K562 (cell line): ENCODE measurements at regions not wholly inside any gene's neighbourhood (a gene's known extent, or its start where the extent isn't known, plus 50 kb on each side); places are given as distances from the start of the nearest gene placed in this dataset.

Source experiments
- CREB5 ChIP-seq: fragments of 250-450 bp; sonication (Bioruptor Pico); IDR thresholded peaks from 2 replicates; pipeline ENCODE4 v1.5.0; 2020; ENCODE audit warnings: mild to moderate bottlenecking
- FIP1L1 ChIP-seq: fragments of 200-400 bp; formaldehyde crosslinking; IDR thresholded peaks from 2 replicates; pipeline ENCODE4 v1.6.1; 2018; ENCODE audit warnings: mild to moderate bottlenecking, low read depth, low read length; ENCODE audit not compliant: poor library complexity, severe bottlenecking
- FOXM1 ChIP-seq, 2 experiments: fragments of 450-650 bp in 1 of 2; sonication (generic) in 1 of 2; formaldehyde crosslinking in 1 of 2; IDR thresholded peaks; 2 replicates each; pipeline versions ENCODE4 v1.6.1 to v1.9.0; 2017 to 2022; ENCODE audit warnings: low read depth in 2 of 2, mild to moderate bottlenecking in 2 of 2, missing genetic modification reagents in 1 of 2, moderate library complexity in 1 of 2
- GTF2A2 ChIP-seq: IDR thresholded peaks from 2 replicates; pipeline ENCODE4 v1.6.1; 2016; ENCODE audit warnings: mild to moderate bottlenecking, missing genetic modification characterization, missing compliant biosample characterization
- JUND ChIP-seq, 2 experiments: IDR thresholded peaks; 2 replicates in 1 of 2; 3 replicates in 1 of 2; pipeline ENCODE4 v1.6.1; 2011; ENCODE audit warnings: borderline replicate concordance in 2 of 2, low read depth in 2 of 2, low read length in 2 of 2, improper control_type of control experiment in 1 of 2, missing biosample characterization in 1 of 2, missing genetic modification characterization in 1 of 2, missing genetic modification reagents in 1 of 2
- PHB ChIP-seq: fragments of 250-450 bp; sonication (Bioruptor Pico); IDR thresholded peaks from 2 replicates; pipeline ENCODE4 v1.5.0; 2021
- RFX5 ChIP-seq: IDR thresholded peaks from 2 replicates; pipeline ENCODE4 v1.6.1; 2011; ENCODE audit warnings: low read depth, mild to moderate bottlenecking, improper control_type of control experiment, low read length
- SLC30A9 ChIP-seq: fragments of 250-450 bp; sonication (Bioruptor Pico); IDR thresholded peaks from 2 replicates; pipeline ENCODE4 v1.8.0; 2022; ENCODE audit warnings: mild to moderate bottlenecking, moderate library complexity
- TBL1XR1 ChIP-seq, 2 experiments: IDR thresholded peaks; 2 replicates each; pipeline ENCODE4 v1.6.1; 2012; ENCODE audit warnings: improper control_type of control experiment in 2 of 2, low read length in 2 of 2, mild to moderate bottlenecking in 1 of 2
- TEAD2 ChIP-seq: fragments of 450-650 bp; IDR thresholded peaks from 2 replicates; pipeline ENCODE4 v1.6.1; 2016; ENCODE audit warnings: missing genetic modification characterization, control low read depth, missing compliant biosample characterization
- THRAP3 ChIP-seq: fragments of 450-650 bp; IDR thresholded peaks from 2 replicates; pipeline ENCODE4 v1.6.1; 2016; ENCODE audit warnings: mild to moderate bottlenecking, inconsistent platforms, borderline replicate concordance
- ZNF23 ChIP-seq: fragments of 250-450 bp; sonication (Bioruptor Pico); IDR thresholded peaks from 2 replicates; pipeline ENCODE4 v1.4.0; 2020; ENCODE audit warnings: mild to moderate bottlenecking
- ZNF41 ChIP-seq: fragments of 250-450 bp; sonication (Bioruptor Pico); conservative IDR thresholded peaks from 2 replicates; pipeline ENCODE4 v1.4.0; 2020; ENCODE audit warnings: mild to moderate bottlenecking
- ZNF583 ChIP-seq: fragments of 250-450 bp; sonication (Bioruptor Pico); IDR thresholded peaks from 2 replicates; pipeline ENCODE4 v1.4.0; 2020
- TF ChIP-seq, protein P1 (sequence below), 2 experiments: fragments of 450-650 bp; IDR thresholded peaks; 2 replicates each; pipeline ENCODE4 v1.6.1; 2016; ENCODE audit warnings: mild to moderate bottlenecking in 2 of 2, borderline replicate concordance in 1 of 2, low read depth in 1 of 2, moderate library complexity in 1 of 2
- TF ChIP-seq, protein P2 (sequence below): sonication (generic); formaldehyde crosslinking; IDR thresholded peaks from 2 replicates; pipeline ENCODE4 v1.8.1; 2022; ENCODE audit warnings: missing genetic modification reagents

DNA sequence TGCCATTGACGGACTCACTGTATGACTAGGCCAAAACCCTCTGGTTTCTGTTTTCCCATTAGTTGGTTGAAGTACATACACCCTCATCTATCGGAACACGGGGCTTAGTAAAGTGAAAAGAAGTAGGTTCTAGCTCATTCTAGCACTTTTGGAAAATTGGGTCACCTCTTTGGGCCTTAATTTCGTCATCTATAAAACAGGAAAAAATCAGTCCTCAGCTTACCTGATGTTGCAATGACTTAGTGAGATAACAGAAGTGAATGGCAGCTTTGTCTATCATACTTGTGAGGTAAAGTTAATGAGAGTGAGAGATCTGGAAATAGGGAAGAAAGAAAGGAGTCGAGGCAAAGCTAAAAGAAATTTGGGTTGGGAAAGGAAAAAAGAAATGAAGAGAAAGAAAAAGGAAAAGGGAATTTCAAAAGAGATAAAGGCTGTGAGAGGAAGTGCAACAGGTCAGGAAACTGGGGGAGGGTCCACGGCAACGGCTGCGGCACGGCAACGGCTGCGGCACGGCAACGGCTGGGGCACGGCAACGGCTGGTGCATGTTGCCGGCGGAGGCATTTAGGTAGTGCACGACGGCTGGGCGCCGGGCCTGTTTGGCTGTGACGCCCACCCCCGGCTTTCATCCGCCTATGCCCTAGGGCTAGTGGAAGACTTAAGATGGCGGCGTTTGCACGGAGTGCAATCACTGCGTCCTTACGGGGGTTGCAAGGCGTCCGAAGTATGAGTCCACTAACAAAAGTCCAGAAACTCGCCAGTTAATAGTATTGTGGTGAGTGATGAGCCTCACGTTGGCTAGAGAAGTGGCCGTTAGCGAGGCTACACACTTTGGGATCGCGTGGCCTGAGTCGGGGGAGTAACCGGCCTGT, 91.4 kb upstream of the XIST start (continued):
- TF ChIP-seq, protein P1, sequence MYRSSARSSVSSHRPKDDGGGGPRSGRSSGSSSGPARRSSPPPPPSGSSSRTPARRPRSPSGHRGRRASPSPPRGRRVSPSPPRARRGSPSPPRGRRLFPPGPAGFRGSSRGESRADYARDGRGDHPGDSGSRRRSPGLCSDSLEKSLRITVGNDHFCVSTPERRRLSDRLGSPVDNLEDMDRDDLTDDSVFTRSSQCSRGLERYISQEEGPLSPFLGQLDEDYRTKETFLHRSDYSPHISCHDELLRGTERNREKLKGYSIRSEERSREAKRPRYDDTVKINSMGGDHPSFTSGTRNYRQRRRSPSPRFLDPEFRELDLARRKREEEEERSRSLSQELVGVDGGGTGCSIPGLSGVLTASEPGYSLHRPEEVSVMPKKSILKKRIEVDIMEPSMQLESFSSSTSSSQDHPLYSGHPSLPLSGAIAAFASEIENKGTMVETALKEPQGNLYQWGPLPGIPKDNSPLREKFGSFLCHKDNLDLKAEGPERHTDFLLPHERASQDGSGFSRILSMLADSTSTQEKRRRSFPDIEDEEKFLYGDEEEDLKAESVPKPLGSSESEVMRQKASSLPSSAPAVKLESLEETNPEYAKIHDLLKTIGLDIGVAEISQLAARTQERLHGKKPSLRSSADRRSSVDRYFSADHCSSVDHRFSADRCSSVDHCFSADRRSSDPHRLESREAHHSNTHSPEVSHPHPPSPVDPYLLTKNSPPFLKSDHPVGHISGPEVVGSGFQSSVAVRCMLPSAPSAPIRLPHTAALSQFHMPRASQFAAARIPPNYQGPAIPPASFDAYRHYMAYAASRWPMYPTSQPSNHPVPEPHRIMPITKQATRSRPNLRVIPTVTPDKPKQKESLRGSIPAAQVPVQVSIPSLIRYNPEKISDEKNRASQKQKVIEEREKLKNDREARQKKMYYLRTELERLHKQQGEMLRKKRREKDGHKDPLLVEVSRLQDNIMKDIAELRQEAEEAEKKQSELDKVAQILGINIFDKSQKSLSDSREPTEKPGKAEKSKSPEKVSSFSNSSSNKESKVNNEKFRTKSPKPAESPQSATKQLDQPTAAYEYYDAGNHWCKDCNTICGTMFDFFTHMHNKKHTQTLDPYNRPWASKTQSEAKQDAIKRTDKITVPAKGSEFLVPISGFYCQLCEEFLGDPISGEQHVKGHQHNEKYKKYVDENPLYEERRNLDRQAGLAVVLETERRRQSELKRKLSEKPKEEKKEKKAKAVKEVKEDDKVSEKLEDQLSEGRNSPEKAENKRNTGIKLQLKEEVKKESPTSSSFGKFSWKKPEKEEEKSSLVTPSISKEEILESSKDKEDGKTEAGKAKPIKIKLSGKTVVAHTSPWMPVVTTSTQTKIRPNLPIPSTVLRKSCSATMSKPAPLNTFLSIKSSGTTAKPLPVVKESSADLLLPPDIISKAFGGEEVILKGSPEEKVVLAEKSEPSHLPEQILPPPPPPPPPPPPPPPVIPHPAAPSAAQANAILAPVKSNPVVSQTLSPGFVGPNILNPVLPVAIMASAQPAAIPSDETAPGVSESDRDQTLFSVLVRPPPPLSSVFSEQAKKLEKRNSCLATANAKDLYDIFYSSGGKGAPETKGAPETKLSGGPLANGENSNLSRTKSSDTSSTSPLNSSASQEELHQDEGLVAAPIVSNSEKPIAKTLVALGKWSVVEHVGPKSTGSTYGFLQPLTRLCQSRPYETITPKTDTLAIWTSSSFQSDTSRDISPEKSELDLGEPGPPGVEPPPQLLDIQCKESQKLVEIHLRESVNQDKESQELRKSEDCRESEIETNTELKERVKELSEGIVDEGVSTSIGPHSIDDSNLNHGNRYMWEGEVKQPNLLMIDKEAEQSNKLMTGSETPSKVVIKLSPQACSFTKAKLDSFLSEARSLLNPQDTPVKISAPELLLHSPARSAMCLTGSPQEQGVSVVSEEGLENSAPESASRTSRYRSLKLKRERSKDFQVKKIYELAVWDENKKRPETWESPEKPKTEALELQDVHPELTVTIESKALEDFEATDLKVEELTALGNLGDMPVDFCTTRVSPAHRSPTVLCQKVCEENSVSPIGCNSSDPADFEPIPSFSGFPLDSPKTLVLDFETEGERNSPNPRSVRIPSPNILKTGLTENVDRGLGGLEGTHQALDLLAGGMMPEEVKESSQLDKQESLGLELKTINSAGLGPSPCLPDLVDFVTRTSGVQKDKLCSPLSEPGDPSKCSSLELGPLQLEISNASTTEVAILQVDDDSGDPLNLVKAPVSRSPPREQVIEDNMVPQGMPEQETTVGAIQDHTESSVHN (IDR thresholded peaks at IDR 0.05; ENCODE audit: borderline replicate concordance in 1 of 2, low read depth in 1 of 2), result no peak
- TF ChIP-seq FOXM1 (IDR thresholded peaks at IDR 0.05; ENCODE audit: low read depth), result peak; percentile 90
- no peak for TF ChIP-seq FOXM1 (CRISPR knock-in tag; IDR thresholded peaks at IDR 0.05; ENCODE audit: low read depth)
- TF ChIP-seq RFX5, result no peak
- no peak for TF ChIP-seq GTF2A2
- TF ChIP-seq PHB (CRISPR knock-in tag), result no peak
- peak; percentile 45; the same call in 1 of the 2 replicates for TF ChIP-seq THRAP3
- no peak for TF ChIP-seq CREB5 (CRISPR knock-in tag)
- TF ChIP-seq JUND (IDR thresholded peaks at IDR 0.05; ENCODE audit: borderline replicate concordance, low read depth, low read length), result peak; percentile 65
- TF ChIP-seq JUND (tag; IDR thresholded peaks at IDR 0.05; ENCODE audit: borderline replicate concordance, low read depth, low read length), result no peak; the same call in 2 of the 3 replicates
- TF ChIP-seq, protein P2, sequence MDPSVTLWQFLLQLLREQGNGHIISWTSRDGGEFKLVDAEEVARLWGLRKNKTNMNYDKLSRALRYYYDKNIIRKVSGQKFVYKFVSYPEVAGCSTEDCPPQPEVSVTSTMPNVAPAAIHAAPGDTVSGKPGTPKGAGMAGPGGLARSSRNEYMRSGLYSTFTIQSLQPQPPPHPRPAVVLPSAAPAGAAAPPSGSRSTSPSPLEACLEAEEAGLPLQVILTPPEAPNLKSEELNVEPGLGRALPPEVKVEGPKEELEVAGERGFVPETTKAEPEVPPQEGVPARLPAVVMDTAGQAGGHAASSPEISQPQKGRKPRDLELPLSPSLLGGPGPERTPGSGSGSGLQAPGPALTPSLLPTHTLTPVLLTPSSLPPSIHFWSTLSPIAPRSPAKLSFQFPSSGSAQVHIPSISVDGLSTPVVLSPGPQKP (CRISPR knock-in tag), result no peak
- TF ChIP-seq TEAD2 (tag), result no peak
- TF ChIP-seq FIP1L1, result peak; percentile 90
- peak in 1 of 2 experiments; percentile 78; a peak in 2 of 4 replicates for TF ChIP-seq TBL1XR1 (IDR thresholded peaks at IDR 0.05; ENCODE audit: low read length in 2 of 2)
- TF ChIP-seq ZNF583 (CRISPR knock-in tag), result no peak
- TF ChIP-seq ZNF41 (CRISPR knock-in tag), result no peak
- no peak for TF ChIP-seq SLC30A9 (CRISPR knock-in tag)
- no peak for TF ChIP-seq ZNF23 (CRISPR knock-in tag)
